Erythroblast (primary cell): ENCODE measurements at regions not wholly inside any gene's neighbourhood (a gene's known extent, or its start where the extent isn't known, plus 50 kb on each side); places are given as distances from the start of the nearest gene placed in this dataset.

Experiments used
- GATA1 ChIP-seq: IDR thresholded peaks from 2 replicates; pipeline ENCODE4 v1.6.1; 2011; ENCODE audit warnings: low read depth, mild to moderate bottlenecking, control low read depth, low read length, moderate library complexity
- POLR2A ChIP-seq: IDR thresholded peaks from 2 replicates; pipeline ENCODE4 v1.6.1; 2011; ENCODE audit warnings: mild to moderate bottlenecking, low read length

GRCh38 chr4:103308248-103308561 lies 110.1 kb upstream of the CENPE start:
- TF ChIP-seq POLR2A (no peak), GATA1 (no peak)
